IMR-90 (cell line): ENCODE measurements at regions not wholly inside any gene's neighbourhood (a gene's known extent, or its start where the extent isn't known, plus 50 kb on each side); places are given as distances from the start of the nearest gene placed in this dataset.

Source experiments
- ATAC-seq: fragments of 200-7000 bp; cut with Tn5 transposase; 2 replicates; pipeline ENCODE4 v1.9.1; 2020; ENCODE audit warnings: low read depth, mild to moderate bottlenecking, moderate library complexity
- BruUV-seq: library from RNA; stranded (reverse); fragments of 400-500 nt; replicated peaks from 2 replicates; lab custom pipeline; 2021; lab: Mats Ljungman, UMichigan
- CTCF ChIA-PET: fragments of 300-600 bp; formaldehyde crosslinking; extraction: SDS; loops from one replicate; lab custom pipeline; 2021; ENCODE audit warnings: antibody characterized with exemption; lab: Yijun Ruan, JAX
- POLR2A ChIA-PET: fragments of 300-600 bp; sonication (Branson Sonifier 250); formaldehyde crosslinking; loops from one replicate; lab custom pipeline; 2022; ENCODE audit warnings: antibody characterized with exemption; ENCODE audit not compliant: unreplicated experiment; lab: Charles Lee
- DNase-seq: peaks from one replicate; pipeline ENCODE4 v3.0.0; 2013
- H2AFZ ChIP-seq: replicated peaks from 2 replicates; pipeline ENCODE3; 2013; ENCODE audit warnings: low read length, mild to moderate bottlenecking; ENCODE audit not compliant: poor library complexity
- H2AK5ac ChIP-seq: 2 replicates; pipeline ENCODE4 v1.6.1; 2013; ENCODE audit warnings: low read depth, low read length, inconsistent platforms
- H2AK9ac ChIP-seq: replicated peaks from 2 replicates; pipeline ENCODE3; 2013; ENCODE audit warnings: mild to moderate bottlenecking, low read depth, low read length, moderate library complexity; ENCODE audit not compliant: poor library complexity
- H2BK120ac ChIP-seq: 2 replicates; pipeline ENCODE4 v1.6.1; 2013; ENCODE audit warnings: low read depth, low read length, inconsistent platforms
- H2BK15ac ChIP-seq: 3 replicates; pipeline ENCODE4 v1.6.1; 2013; ENCODE audit warnings: low read depth, low read length, inconsistent platforms
- H2BK20ac ChIP-seq: 2 replicates; pipeline ENCODE4 v1.6.1; 2013; ENCODE audit warnings: low read depth, mild to moderate bottlenecking, inconsistent platforms, low read length, moderate library complexity
- H2BK5ac ChIP-seq: 2 replicates; pipeline ENCODE4 v1.6.1; 2013; ENCODE audit warnings: mild to moderate bottlenecking, low read depth, low read length, inconsistent platforms; ENCODE audit not compliant: poor library complexity, severe bottlenecking
- H3K14ac ChIP-seq: replicated peaks from 2 replicates; pipeline ENCODE4 v1.6.1; 2013; ENCODE audit warnings: low read depth, low read length, inconsistent platforms
- H3K18ac ChIP-seq: 2 replicates; pipeline ENCODE4 v1.6.1; 2013; ENCODE audit warnings: low read depth, low read length, control low read depth
- H3K23ac ChIP-seq: 2 replicates; pipeline ENCODE4 v1.6.1; 2013; ENCODE audit warnings: low read depth, low read length, inconsistent platforms
- H3K27ac ChIP-seq: 2 replicates; pipeline ENCODE4 v1.5.1; 2013; ENCODE audit warnings: mild to moderate bottlenecking, control low read depth, low read length; ENCODE audit not compliant: insufficient read depth
- H3K27me3 ChIP-seq: 2 replicates; pipeline ENCODE4 v1.6.1; 2013; ENCODE audit warnings: low read length; ENCODE audit not compliant: control insufficient read depth, insufficient read depth
- H3K36me3 ChIP-seq: 2 replicates; pipeline ENCODE4 v1.6.1; 2013; ENCODE audit warnings: low read length, mixed read lengths; ENCODE audit not compliant: control insufficient read depth, insufficient read depth
- H3K4ac ChIP-seq: 2 replicates; pipeline ENCODE4 v1.6.1; 2013; ENCODE audit warnings: low read depth, low read length, inconsistent platforms
- H3K4me1 ChIP-seq: 2 replicates; pipeline ENCODE4 v1.6.1; 2013; ENCODE audit warnings: low read length, mixed read lengths; ENCODE audit not compliant: control insufficient read depth, insufficient read depth
- H3K4me2 ChIP-seq: 2 replicates; pipeline ENCODE4 v1.6.1; 2013; ENCODE audit warnings: low read depth, mild to moderate bottlenecking, control low read depth, low read length, moderate library complexity
- H3K4me3 ChIP-seq: 2 replicates; pipeline ENCODE4 v1.5.1; 2013; ENCODE audit warnings: low read depth, mild to moderate bottlenecking, control low read depth, low read length, moderate library complexity; ENCODE audit not compliant: insufficient read depth
- H3K56ac ChIP-seq: 2 replicates; pipeline ENCODE4 v1.6.1; 2013; ENCODE audit warnings: low read length, inconsistent platforms; ENCODE audit not compliant: insufficient read depth; ENCODE audit errors: extremely low read depth
- H3K79me1 ChIP-seq, 2 experiments: 2 replicates each; pipeline ENCODE4 v1.6.1; 2013; ENCODE audit warnings: low read length in 2 of 2, inconsistent platforms in 1 of 2, low read depth in 1 of 2
- H3K9ac ChIP-seq: 2 replicates; pipeline ENCODE4 v1.6.1; 2013; ENCODE audit warnings: low read depth, low read length, control low read depth
- H3K9me1 ChIP-seq: 2 replicates; pipeline ENCODE4 v1.6.1; 2013; ENCODE audit warnings: low read length, inconsistent platforms; ENCODE audit not compliant: insufficient read depth
- H3K9me3 ChIP-seq: 2 replicates; pipeline ENCODE4 v1.6.1; 2013; ENCODE audit warnings: low read length; ENCODE audit not compliant: control insufficient read depth, insufficient read depth
- H4K20me1 ChIP-seq: 2 replicates; pipeline ENCODE4 v1.6.1; 2013; ENCODE audit warnings: low read length, inconsistent platforms; ENCODE audit not compliant: insufficient read depth
- H4K5ac ChIP-seq: 2 replicates; pipeline ENCODE4 v1.6.1; 2013; ENCODE audit warnings: mild to moderate bottlenecking, low read depth, low read length, control low read depth
- H4K8ac ChIP-seq, 2 experiments: 2 replicates each; pipeline ENCODE4 v1.6.1; 2013; ENCODE audit warnings: low read depth in 2 of 2, low read length in 2 of 2, control low read depth in 1 of 2, inconsistent platforms in 1 of 2
- H4K91ac ChIP-seq: 2 replicates; pipeline ENCODE4 v1.6.1; 2013; ENCODE audit warnings: low read depth, low read length, inconsistent platforms; ENCODE audit not compliant: insufficient read depth
- NFE2L2 ChIP-seq: fragments of 150-350 bp; IDR thresholded peaks from 2 replicates; pipeline ENCODE4 v1.6.1; 2016; ENCODE audit warnings: low read depth, mild to moderate bottlenecking, low read length
- WGBS, 2 experiments: methylation state at CpG; one replicate each; pipeline versions ENCODE4 v1.1.5 to v1.1.7; 2013; ENCODE audit warnings: missing lambda C conversion rate in 2 of 2; ENCODE audit not compliant: insufficient read length in 1 of 2; ENCODE audit errors: extremely low coverage in 2 of 2; 5-methylcytosine and 5-hydroxymethylcytosine counted together
- dilution Hi-C: fragments of 300-500 bp; cut with HindIII; formaldehyde crosslinking; loops from one replicate; pipeline ENCODE4 v1.14.3; 2018; ENCODE audit warnings: low sequenced_read_pairs; ENCODE audit not compliant: unreplicated experiment
- in situ Hi-C: fragments of 300-500 bp; cut with MboI; formaldehyde crosslinking; loops from 3 replicates; pipeline ENCODE4 v1.14.3; 2019; ENCODE audit warnings: low sequenced_read_pairs, inconsistent platforms, mixed read lengths
- intact Hi-C: fragments of 100-400 bp; cut with micrococcal nuclease; formaldehyde crosslinking; loops from 2 replicates; pipeline ENCODE4 v1.10.0; 2022
- TF ChIP-seq, protein P1 (sequence below): fragments of 150-350 bp; IDR thresholded peaks from 2 replicates; pipeline ENCODE4 v1.6.1; 2016; ENCODE audit warnings: low read depth, mild to moderate bottlenecking, low read length, moderate library complexity, borderline replicate concordance

DNA sequence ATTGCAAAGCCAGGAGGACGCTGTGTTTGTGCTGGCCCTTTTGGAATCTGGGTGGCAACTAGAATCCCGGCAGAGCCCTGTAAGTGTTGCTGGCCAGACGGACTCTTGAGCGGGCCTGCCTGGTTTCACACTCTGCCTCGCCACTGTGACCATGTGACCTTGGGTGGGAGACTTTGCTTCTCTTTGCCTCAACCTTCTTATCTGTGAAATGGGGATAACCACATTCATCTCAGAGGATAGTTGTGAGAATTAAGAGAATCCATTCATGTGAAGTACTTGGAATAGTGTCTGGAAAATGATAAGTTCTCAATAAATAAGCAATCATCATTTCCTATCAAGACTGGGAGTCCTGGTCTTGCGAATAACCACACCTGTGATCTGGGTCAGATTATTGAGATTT lies 105.6 kb downstream of the LIPG start:
- H3K9me3 ChIP-seq = no peaks in the 10 kb centered on the region
- no peak overlapping the region for H3K27ac ChIP-seq
- TF ChIP-seq, protein P1, sequence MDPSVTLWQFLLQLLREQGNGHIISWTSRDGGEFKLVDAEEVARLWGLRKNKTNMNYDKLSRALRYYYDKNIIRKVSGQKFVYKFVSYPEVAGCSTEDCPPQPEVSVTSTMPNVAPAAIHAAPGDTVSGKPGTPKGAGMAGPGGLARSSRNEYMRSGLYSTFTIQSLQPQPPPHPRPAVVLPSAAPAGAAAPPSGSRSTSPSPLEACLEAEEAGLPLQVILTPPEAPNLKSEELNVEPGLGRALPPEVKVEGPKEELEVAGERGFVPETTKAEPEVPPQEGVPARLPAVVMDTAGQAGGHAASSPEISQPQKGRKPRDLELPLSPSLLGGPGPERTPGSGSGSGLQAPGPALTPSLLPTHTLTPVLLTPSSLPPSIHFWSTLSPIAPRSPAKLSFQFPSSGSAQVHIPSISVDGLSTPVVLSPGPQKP = no peak
- no peak for TF ChIP-seq NFE2L2
- no peak overlapping the region for H3K23ac ChIP-seq
- no peak overlapping the region for H2AK9ac ChIP-seq
- no peak overlapping the region for H3K14ac ChIP-seq
- no peak overlapping the region for H2AFZ ChIP-seq
- WGBS, 2 experiments = 71% methylated on average over 1 of the region's 6 CpGs; no CpG with 5 or more reads in 1 of the 2 experiments
- no peak overlapping the region for H3K18ac ChIP-seq
- intact Hi-C loops (no loop called here), in situ Hi-C loops (no loop called here), dilution Hi-C loops (no loop called here)
- H4K5ac ChIP-seq = no peak overlapping the region
- no peak overlapping the region for H3K56ac ChIP-seq
- no peak overlapping the region for H2AK5ac ChIP-seq
- no peak overlapping the region for H3K4me2 ChIP-seq
- no TSS peak for BruUV-seq
- H3K9me1 ChIP-seq = no peaks in the 10 kb centered on the region
- H2BK120ac ChIP-seq = no peak overlapping the region
- ChIA-PET CTCF (no interaction called here), POLR2A (no interaction called here)
- ATAC-seq (no peak), DNase-seq (no peak)
- no peak overlapping the region for H4K91ac ChIP-seq
- H3K27me3 ChIP-seq = peaks cover 38% of the 10 kb centered on the region
- H3K79me1 ChIP-seq = no peaks in the 10 kb centered on the region
- H4K20me1 ChIP-seq = no peaks in the 10 kb centered on the region
- no peak overlapping the region for H2BK20ac ChIP-seq
- H3K4me1 ChIP-seq = no peaks in the 10 kb centered on the region
- no peak overlapping the region for H2BK5ac ChIP-seq
- no peak overlapping the region for H3K4me3 ChIP-seq
- H4K8ac ChIP-seq = no peak overlapping the region
- H3K36me3 ChIP-seq = no peaks in the 10 kb centered on the region
- H2BK15ac ChIP-seq = no peak overlapping the region
- H3K9ac ChIP-seq = no peak overlapping the region
- no peak overlapping the region for H3K4ac ChIP-seq
